Thyroid gland (tissue), 4 donors: ENCODE measurements at regions not wholly inside any gene's neighbourhood (a gene's known extent, or its start where the extent isn't known, plus 50 kb on each side); places are given as distances from the start of the nearest gene placed in this dataset.
A peak's percentile ranks its signal among the peaks of the same experiment; 100 is the strongest.

Experiments used
- DNase-seq, 2 donors: peaks; one replicate each; pipeline ENCODE4 v3.0.0-alpha.2; 2019
- H3K27ac ChIP-seq, 3 donors: fragments of 200-600 bp; sonication (generic); 1 replicate in 2 of 3; 2 replicates in 1 of 3; pipeline ENCODE4 v1.5.1; 2016 to 2019; ENCODE audit warnings: mild to moderate bottlenecking in 1 of 3, moderate library complexity in 1 of 3
- H3K27me3 ChIP-seq: fragments of 200-600 bp; sonication (generic); one replicate; pipeline ENCODE4 v1.5.1; 2019
- H3K36me3 ChIP-seq, 2 donors: fragments of 200-600 bp; sonication (generic); one replicate each; pipeline ENCODE4 v1.5.1; 2016 to 2019
- H3K4me1 ChIP-seq, 2 donors: fragments of 200-600 bp; sonication (generic); one replicate each; pipeline ENCODE4 v1.5.1; 2017 to 2019
- H3K4me3 ChIP-seq, 3 donors: fragments of 200-600 bp; sonication (generic); replicated peaks in 1 of 3; 1 replicate in 2 of 3; 2 replicates in 1 of 3; pipeline ENCODE4 v1.5.1; 2016; ENCODE audit warnings: mild to moderate bottlenecking in 1 of 3
- H3K9me3 ChIP-seq: fragments of 200-600 bp; sonication (generic); one replicate; pipeline ENCODE4 v1.5.1; 2017
- POLR2A ChIP-seq, 2 donors: fragments of 450-650 bp; IDR thresholded peaks; one replicate each; pipeline ENCODE4 v1.6.1; 2017; ENCODE audit warnings: antibody characterized with exemption in 2 of 2, mild to moderate bottlenecking in 2 of 2, moderate library complexity in 1 of 2
- WGBS, 2 donors: methylation state at CpG; one replicate each; pipeline ENCODE4 v1.1.5; 2017; 5-methylcytosine and 5-hydroxymethylcytosine counted together
- intact Hi-C: fragments of 100-400 bp; cut with DNase I; formaldehyde crosslinking; loops from one replicate; pipeline ENCODE4 v1.15.1; 2023
- TF ChIP-seq, protein P1 (sequence below), 6 experiments: fragments of 200-600 bp in 3 of 6; fragments of 450-650 bp in 3 of 6; sonication (generic) in 3 of 6; IDR thresholded peaks; one replicate each; pipeline ENCODE4 v1.5.1; 2016 to 2019; ENCODE audit warnings: antibody characterized with exemption in 6 of 6, mild to moderate bottlenecking in 2 of 6, inconsistent platforms in 1 of 6, moderate library complexity in 1 of 6

DNA sequence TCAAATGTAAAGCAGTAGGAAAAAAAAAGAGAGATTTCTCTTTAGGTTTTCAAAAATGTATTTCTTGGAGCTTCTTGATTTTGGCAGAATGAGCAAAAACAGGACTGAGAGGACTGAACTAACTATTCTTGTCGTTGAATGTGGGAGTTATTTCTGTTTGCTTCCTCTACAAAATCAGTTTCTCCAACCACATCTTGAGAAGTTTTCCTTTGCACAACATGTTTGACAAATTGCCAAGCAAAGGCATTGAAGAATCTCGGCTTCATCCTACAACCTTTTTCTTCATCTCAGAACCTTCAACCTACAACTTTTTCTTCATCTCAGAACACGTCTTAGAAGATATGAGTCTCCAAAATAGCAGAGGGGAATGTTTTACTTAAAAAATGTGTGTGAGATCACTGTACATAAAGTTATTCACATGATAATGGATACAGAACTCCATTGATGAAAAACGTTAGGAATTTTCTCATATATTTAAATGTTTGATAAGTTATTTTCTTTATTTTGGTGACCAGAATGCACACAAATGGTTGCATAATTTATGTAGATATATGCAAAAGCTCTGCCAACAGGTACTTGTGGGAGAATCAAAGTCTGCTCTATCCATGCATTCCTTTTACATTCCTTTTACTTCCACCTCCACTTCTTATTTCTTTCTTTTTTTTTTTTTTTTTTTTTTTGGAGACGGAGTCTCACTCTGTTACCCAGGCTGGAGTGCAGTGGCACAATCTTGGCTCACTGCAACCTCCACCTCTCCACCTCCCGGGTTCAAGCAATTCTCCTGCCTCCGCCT, 370.0 kb downstream of the KCNJ2 start:
- WGBS, 2 donors = 49 to 51% methylated on average over 7 of the region's 7 CpGs
- no peak for DNase-seq
- Histone ChIP-seq H3K4me1 (no peaks in the 10 kb centered on the region), H3K27ac (no peak overlapping the region), H3K27me3 (no peaks in the 10 kb centered on the region), H3K36me3 (no peaks in the 10 kb centered on the region), H3K4me3 (no peak overlapping the region), H3K9me3 (no peaks in the 10 kb centered on the region)
- intact Hi-C loops = no loop called here
- no peak for TF ChIP-seq POLR2A (IDR thresholded peaks at IDR 0.05)
- TF ChIP-seq, protein P1, sequence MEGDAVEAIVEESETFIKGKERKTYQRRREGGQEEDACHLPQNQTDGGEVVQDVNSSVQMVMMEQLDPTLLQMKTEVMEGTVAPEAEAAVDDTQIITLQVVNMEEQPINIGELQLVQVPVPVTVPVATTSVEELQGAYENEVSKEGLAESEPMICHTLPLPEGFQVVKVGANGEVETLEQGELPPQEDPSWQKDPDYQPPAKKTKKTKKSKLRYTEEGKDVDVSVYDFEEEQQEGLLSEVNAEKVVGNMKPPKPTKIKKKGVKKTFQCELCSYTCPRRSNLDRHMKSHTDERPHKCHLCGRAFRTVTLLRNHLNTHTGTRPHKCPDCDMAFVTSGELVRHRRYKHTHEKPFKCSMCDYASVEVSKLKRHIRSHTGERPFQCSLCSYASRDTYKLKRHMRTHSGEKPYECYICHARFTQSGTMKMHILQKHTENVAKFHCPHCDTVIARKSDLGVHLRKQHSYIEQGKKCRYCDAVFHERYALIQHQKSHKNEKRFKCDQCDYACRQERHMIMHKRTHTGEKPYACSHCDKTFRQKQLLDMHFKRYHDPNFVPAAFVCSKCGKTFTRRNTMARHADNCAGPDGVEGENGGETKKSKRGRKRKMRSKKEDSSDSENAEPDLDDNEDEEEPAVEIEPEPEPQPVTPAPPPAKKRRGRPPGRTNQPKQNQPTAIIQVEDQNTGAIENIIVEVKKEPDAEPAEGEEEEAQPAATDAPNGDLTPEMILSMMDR (IDR thresholded peaks at IDR 0.05) = no peak

DNA sequence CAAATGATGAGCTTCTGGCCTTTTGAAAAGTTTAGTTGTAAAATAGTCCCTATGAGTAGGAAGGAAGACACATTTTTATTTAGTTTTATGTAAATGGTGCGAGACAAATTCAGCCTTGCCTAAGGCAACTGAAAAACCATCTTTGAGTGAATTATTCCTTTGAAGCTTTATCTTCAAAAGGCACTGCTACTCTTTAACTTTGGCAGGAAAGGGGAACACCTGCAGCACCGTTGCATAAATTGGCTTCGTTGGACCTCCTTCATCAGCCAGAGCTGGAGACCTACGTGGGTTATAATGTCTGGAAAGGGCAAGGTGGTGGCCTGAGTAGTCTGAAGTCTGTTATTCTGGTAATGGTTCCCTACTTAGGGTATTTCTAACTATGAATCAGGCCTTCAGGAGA, 373.5 kb downstream of the KCNJ2 start:
- Histone ChIP-seq H3K36me3 (no peaks in the 10 kb centered on the region), H3K4me3 (no peak overlapping the region), H3K9me3 (no peaks in the 10 kb centered on the region), H3K27me3 (no peaks in the 10 kb centered on the region), H3K27ac (no peak overlapping the region), H3K4me1 (no peaks in the 10 kb centered on the region)
- no peak for TF ChIP-seq POLR2A (IDR thresholded peaks at IDR 0.05)
- TF ChIP-seq, protein P1 (IDR thresholded peaks at IDR 0.05) = no peak
- no peak for DNase-seq
- 86 to 92% methylated on average over 4 of the region's 4 CpGs for WGBS, 2 donors
- intact Hi-C loops = no loop called here

DNA sequence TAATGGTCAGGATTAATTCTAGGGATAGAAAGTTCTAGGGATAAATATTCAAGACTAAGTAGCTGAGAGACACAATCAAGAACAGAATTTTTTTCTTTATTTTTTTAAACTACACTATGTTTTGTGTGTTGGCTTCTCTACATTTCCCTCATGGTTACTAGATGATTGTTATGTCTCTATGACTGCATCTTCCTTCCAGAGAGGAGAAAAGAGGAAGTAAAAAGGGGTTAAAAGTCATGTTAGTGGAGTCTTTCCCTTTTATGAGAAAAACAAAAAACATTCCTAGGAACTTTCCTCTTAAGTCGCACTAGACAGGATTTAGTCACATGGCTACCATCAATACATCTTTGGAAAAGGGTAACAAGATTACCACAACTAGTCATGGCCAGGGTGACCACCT, 375.0 kb downstream of the KCNJ2 start:
- intact Hi-C loops = no loop called here
- TF ChIP-seq, protein P1 (IDR thresholded peaks at IDR 0.05) = no peak
- no peak for TF ChIP-seq POLR2A (IDR thresholded peaks at IDR 0.05)
- WGBS, 2 donors = 80 to 94% methylated on average over 1 of the region's 1 CpG
- Histone ChIP-seq H3K9me3 (no peaks in the 10 kb centered on the region), H3K27ac (no peak overlapping the region), H3K36me3 (no peaks in the 10 kb centered on the region), H3K4me1 (no peaks in the 10 kb centered on the region), H3K4me3 (no peak overlapping the region), H3K27me3 (no peaks in the 10 kb centered on the region)
- no peak for DNase-seq

DNA sequence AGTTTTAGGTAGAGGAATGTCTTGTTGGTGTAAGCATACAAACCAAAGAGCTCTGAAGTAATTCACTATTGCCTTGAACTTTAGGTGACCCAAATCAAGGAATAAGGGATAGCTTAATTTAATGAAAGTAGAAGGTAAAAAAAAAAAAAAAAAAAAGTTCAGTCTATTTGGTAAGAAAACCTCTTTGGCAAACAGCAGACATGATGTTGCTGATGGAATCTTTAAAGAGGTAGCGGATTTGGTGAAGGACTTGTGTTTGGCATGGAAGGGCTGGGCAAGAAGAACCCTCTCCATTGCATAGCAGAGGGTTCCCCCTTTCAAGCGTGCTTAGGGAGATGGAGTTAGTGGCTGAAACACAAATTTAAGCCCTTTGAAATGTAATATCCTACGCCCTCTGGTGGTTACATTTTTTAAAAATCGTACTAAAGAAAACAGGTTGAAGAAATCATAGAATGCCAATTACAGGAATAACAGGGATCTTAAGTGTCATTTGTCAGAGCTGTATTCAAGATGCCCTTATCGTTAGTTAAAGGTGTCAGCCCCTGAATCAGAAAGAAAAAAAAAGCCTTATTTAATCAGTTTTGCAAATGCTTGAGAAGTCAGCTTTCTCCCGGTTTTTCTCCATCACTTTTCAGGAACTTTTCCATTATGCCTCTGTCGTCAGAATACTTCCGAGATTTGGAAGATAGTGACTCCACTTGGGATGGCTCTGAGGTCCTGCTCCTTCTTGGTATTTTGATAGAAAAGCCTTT, 383.1 kb downstream of the KCNJ2 start:
- Histone ChIP-seq H3K9me3 (no peaks in the 10 kb centered on the region), H3K4me3 (no peak overlapping the region), H3K4me1 (no peaks in the 10 kb centered on the region), H3K27ac (no peak overlapping the region), H3K36me3 (no peaks in the 10 kb centered on the region), H3K27me3 (no peaks in the 10 kb centered on the region)
- WGBS, 2 donors = 26 to 27% methylated on average over 8 of the region's 8 CpGs
- DNase-seq = peak in 1 of 2 donors; percentile 2
- no peak for TF ChIP-seq POLR2A (IDR thresholded peaks at IDR 0.05)
- TF ChIP-seq, protein P1 (IDR thresholded peaks at IDR 0.05) = peak in 5 of 6 experiments; percentile 26 to 66 (median 60)
- intact Hi-C loops = loop anchor here (5.0 kb wide), 1 partner anchor 1025 kb away; no protein-coding TSS in a partner anchor

DNA sequence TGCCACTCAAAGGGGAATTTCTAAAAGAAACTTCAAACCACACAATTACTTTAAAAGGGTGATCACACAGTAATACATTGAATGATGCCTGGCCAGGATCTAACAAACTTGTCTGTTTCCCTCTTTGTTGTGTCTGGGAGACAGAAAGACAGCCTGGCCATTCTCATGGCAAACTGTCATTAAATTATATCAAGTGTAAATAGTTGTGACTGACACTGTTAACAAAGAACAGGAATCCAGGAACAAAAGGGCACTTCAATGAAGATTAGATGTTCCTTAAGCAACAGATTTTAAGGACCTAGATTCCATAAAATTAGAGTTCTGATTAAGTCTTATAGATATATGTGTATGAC, 383.6 kb downstream of the KCNJ2 start:
- intact Hi-C loops = loop anchor here (5.0 kb wide), 1 partner anchor 1026 kb away; no protein-coding TSS in a partner anchor
- no peak for DNase-seq
- no peak overlapping the region for H3K27ac ChIP-seq
- H3K4me3 ChIP-seq = no peak overlapping the region
- no peaks in the 10 kb centered on the region for H3K4me1 ChIP-seq
- H3K36me3 ChIP-seq = no peaks in the 10 kb centered on the region
- no peaks in the 10 kb centered on the region for H3K27me3 ChIP-seq
- TF ChIP-seq POLR2A (IDR thresholded peaks at IDR 0.05) = no peak
- TF ChIP-seq, protein P1 (IDR thresholded peaks at IDR 0.05) = no peak
- no peaks in the 10 kb centered on the region for H3K9me3 ChIP-seq
